ENCODE measurements at regions not wholly inside any gene's neighbourhood (a gene's known extent, or its start where the extent isn't known, plus 50 kb on each side); places are given as distances from the start of the nearest gene placed in this dataset.

DNA sequence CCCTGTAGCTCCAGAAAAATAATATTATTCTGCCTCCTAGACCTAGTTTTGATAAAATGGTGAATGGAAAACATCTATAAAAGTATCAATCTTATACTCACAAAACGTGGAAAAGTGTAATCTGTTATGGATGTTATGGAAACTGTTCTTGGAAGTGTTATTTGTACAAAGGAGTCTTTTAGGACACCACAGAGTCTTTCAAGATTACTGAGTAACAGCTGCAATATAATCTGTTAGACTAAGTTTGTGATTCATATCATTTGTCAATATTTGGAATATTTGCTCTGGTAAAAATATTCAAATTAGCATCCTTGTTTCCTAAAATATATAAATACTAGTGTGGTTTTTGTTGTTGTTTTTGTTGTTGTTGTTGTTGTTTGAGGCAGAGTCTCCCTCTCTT, 87.9 kb downstream of the RAD51AP2 start:
- H3K4me3 ChIP-seq (ENCODE audit: low read depth, low read length) = no peak overlapping the region
- TF ChIP-seq, protein P1, sequence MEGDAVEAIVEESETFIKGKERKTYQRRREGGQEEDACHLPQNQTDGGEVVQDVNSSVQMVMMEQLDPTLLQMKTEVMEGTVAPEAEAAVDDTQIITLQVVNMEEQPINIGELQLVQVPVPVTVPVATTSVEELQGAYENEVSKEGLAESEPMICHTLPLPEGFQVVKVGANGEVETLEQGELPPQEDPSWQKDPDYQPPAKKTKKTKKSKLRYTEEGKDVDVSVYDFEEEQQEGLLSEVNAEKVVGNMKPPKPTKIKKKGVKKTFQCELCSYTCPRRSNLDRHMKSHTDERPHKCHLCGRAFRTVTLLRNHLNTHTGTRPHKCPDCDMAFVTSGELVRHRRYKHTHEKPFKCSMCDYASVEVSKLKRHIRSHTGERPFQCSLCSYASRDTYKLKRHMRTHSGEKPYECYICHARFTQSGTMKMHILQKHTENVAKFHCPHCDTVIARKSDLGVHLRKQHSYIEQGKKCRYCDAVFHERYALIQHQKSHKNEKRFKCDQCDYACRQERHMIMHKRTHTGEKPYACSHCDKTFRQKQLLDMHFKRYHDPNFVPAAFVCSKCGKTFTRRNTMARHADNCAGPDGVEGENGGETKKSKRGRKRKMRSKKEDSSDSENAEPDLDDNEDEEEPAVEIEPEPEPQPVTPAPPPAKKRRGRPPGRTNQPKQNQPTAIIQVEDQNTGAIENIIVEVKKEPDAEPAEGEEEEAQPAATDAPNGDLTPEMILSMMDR (IDR thresholded peaks at IDR 0.05; ENCODE audit: borderline replicate concordance, insufficient read depth, low read depth, low read length) = no peak

DNA sequence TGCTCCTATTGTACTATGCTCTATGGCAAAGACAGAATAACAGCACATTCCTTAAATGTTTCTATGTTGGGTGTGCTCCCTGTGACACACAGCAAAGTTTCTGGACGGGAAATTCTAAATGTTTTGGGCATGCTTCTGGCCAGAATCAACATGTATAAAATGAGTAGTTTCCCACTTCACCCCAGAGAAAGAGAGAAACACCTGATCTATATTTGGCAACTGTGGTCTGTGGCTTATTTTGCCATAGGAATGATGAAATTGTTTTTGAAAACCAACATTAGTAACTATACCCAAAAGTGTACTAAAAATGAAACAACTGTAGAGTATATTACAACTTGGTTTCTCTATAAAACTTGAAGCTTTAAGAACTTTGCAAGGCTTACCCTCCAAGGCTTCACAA, 89.1 kb downstream of the RAD51AP2 start:
- no peak overlapping the region for H3K4me3 ChIP-seq (ENCODE audit: low read depth, low read length)

DNA sequence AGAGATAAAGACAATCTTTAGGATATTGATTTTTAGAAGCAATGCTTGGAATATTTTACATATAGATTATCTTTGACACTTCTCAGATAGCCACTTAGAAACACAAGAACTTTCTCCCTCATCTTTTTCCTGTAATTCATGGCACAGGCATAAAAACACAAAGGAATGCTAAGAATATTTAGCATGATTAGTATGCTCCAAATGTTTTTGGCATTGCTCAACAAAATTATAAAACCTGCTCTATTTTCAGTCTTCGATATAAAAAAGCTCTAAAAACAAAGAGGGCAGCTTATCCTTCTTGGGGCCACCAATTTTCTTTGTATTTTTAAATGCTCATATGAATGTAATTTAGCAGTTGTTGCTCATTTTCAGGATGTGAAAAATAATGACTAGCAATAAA, 90.8 kb downstream of the RAD51AP2 start:
- TF ChIP-seq, protein P1 (IDR thresholded peaks at IDR 0.05; ENCODE audit: borderline replicate concordance, insufficient read depth, low read depth, low read length) = no peak
- no peak overlapping the region for H3K4me3 ChIP-seq (ENCODE audit: low read depth, low read length)

More for the DNA sequence above, 89.1 kb downstream of the RAD51AP2 start:
- TF ChIP-seq, protein P1 (IDR thresholded peaks at IDR 0.05; ENCODE audit: borderline replicate concordance, insufficient read depth, low read depth, low read length) = no peak

DNA sequence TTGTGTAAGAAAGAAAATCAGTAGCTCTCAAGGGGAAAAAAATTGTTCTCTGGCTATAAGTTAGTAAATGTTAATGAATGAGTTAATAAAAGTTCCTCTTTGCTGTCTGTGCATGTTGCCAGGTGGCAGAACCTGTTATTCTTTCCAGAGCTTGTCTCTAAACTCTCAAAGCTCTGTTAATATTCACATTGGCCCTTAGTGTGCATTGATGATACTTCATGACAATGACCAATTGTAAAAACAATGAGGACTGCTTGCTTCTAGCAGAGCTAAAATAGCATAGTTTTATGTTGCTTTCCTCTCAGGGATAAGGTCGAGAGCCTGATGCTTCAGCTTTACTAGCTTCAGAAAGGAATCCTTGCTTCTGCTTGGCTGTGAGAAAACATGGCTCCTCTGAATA, 91.5 kb downstream of the RAD51AP2 start:
- TF ChIP-seq, protein P1 (IDR thresholded peaks at IDR 0.05; ENCODE audit: borderline replicate concordance, insufficient read depth, low read depth, low read length) = no peak
- no peak overlapping the region for H3K4me3 ChIP-seq (ENCODE audit: low read depth, low read length)

DNA sequence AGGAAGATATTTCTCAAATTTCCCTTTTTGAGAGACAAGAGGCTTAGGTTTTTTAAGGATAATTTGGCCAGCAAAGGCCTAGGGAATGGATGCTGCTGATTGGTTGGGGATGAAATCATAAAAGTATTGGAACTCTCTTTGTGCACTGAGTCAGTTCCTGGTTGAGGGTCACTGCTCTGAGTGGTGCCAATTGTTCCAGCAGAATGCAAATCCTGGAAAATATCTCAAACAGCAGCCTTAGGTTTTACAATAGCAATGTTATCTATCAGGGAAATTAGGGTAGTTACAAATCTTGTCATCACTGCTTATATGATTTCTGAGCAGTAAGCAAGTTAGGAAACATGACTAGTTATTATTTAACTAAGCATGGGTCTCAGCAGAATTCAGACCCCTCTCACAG, 96.2 kb downstream of the RAD51AP2 start:
- no peak overlapping the region for H3K4me3 ChIP-seq (ENCODE audit: low read depth, low read length)
- TF ChIP-seq, protein P1 (IDR thresholded peaks at IDR 0.05; ENCODE audit: borderline replicate concordance, insufficient read depth, low read depth, low read length) = no peak

DNA sequence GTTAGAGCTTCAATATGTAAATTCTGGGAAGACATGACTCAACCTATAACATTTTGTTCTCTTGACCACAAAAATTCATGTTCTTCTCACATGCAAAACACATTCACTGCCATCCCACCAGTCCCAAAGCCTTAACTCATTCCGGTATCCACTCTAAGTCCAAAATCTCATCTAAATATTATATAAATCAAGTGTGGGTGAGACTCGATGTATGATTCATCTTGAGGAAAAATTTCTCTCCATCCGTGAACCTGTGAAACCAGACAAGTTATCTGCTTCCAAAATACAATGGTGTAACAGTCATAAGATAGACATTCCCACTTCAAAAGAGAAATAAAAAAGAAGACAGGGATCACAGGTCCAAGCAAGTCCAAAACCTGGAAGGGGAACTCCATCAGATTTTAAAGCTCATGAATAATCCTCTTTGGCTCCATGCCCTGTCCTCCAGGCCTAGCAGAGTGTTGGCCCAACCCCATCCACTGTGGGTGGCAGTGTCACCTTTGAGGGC, 101.3 kb downstream of the RAD51AP2 start:
- TF ChIP-seq, protein P1 (IDR thresholded peaks at IDR 0.05; ENCODE audit: borderline replicate concordance, insufficient read depth, low read depth, low read length) = no peak
- H3K4me3 ChIP-seq (ENCODE audit: low read depth, low read length) = no peak overlapping the region

DNA sequence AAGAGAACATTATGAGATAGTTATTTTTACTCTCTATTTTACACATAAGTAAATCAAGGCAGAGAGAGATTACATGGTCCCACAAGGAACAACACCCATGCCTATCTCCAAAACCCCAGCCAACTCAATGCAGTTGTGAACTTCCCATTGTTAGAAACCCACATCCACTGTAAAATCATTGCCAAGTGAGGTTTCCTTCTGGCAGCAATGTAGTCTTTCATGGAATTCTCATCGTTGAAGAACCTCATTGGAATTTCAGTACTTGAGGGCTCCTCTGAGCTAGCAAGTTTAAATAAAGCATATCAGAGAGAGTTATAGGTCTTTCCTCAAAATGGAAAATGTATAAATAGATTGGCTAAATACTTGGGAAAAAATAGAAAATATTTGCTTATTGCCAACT, 105.2 kb downstream of the RAD51AP2 start:
- TF ChIP-seq, protein P1 (IDR thresholded peaks at IDR 0.05; ENCODE audit: borderline replicate concordance, insufficient read depth, low read depth, low read length) = no peak
- H3K4me3 ChIP-seq (ENCODE audit: low read depth, low read length) = no peak overlapping the region
